NCI-H2107 (cell line): ENCODE measurements at regions not wholly inside any gene's neighbourhood (a gene's known extent, or its start where the extent isn't known, plus 50 kb on each side); places are given as distances from the start of the nearest gene placed in this dataset.
A peak's percentile ranks its signal among the peaks of the same experiment; 100 is the strongest.
"Not testable (repeated sequence)": the region's sequence is repeated elsewhere in the genome, so short reads cannot be mapped to it uniquely, and the experiment has no call there.

Experiments
- DNase-seq: peaks from one replicate; lab custom pipeline; 2025; lab: John Stamatoyannopoulos, UW

DNA sequence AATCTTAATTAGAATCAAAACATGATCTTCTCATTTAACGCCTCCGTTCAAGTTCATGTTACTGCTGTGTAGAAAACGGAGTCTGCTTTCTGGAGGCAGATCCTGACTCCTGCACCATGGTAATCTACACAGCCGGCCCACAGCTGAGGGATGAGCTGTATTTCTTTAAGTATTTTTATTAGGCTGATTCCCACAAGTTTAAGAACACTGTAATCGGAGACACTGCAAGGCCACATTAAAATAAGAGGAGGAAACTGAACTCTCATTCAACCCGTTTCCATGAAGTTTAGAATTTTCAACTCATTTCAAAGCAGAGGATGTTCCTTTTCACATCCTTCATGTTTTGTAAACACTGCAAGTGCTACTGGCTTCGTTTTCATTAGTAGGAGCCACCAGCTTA is 372.2 kb downstream of the NFIB start:
- DNase-seq: no peak

DNA sequence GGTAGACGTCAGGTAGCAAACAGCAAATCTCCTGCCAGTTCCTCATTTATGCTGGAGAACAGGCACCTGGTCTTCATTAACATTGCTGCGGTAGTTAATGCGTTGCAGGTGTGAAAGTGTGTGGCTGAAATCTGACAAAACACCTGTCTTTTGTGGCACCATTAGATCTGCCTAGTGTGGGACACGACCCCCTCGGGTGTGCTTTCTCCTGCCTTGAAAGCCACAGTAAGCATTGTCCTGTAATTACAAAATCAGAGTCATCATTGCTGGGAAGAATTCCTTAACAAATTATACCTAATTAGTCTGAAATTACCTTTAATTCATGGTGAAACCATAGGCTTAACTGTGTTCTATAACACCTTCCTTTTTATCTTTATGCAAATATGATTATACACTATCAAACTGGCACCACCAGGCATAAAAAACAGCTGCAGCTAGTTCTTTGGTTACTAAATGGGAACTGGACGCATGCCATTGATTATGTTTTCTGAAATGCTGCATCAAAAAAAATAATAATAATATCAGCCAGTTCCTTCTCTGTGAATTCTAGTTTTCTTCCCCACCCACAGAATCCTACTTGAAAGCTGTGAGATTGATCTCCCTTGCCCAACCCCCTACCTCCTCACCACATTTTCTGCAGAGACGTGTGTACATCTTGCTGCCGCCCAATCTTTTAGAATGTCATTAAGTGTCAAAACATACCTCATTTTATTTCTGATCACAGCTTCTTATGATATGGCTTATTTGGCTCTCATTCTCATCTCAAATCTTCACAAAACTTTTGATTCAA is 374.0 kb downstream of the NFIB start:
- peak; percentile 30 for DNase-seq

DNA sequence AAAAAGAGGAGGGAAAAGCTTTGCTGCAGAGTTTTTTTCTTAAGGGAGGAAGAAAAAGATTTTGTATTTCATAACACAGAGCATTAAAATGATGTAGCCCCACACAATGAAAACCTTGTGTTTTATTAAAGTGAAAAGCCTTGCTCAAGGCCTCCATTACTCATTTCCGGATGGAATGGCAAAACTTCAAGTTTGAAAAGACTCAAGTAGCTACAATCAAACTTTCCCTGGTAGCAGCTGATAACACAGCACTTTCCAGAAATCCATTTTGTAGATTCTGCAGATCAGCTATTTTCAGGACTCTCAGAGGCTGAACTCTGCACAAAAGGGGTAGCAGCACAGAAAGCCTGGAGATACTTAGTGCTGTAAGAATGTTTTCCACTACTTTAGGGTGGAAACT is 374.8 kb downstream of the NFIB start:
- no peak for DNase-seq

DNA sequence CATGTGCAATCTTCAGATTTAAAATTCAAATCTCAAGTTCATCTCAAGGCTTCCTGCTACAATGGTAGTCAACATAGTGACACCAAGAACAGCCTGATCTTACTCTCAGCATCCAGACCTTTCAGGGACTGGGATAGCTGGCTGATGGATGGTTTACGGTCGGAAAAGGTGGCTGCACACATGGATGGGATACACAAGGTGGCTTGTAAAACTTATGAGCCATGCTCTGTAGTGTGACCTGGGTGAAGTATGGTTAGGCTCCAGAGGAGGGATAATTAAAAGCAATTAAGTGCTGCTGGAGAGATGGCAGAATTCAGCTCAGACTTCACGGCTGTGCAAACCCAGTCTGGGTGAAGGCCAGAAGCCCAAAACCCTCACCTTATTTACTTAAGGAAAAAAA is 379.5 kb downstream of the NFIB start:
- DNase-seq: no peak

DNA sequence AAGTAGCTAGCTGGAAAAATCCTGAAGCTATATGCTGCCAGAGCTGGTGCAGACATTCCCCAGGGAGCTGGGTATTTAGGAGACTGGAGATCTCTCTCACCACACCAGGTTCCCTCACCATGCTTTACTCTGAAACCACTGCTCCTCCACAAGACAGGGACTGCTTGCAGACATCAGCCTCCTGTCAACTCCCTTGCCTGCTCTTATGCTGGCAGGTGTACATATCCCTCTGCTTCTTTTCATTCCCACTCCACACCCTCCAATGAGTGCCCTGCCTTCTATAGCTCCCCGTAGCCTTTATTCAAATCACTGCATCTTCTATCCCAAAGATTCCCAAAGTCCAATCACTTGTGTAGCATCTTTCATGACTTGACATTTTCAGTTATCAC is 380.7 kb downstream of the NFIB start:
- no peak for DNase-seq

DNA sequence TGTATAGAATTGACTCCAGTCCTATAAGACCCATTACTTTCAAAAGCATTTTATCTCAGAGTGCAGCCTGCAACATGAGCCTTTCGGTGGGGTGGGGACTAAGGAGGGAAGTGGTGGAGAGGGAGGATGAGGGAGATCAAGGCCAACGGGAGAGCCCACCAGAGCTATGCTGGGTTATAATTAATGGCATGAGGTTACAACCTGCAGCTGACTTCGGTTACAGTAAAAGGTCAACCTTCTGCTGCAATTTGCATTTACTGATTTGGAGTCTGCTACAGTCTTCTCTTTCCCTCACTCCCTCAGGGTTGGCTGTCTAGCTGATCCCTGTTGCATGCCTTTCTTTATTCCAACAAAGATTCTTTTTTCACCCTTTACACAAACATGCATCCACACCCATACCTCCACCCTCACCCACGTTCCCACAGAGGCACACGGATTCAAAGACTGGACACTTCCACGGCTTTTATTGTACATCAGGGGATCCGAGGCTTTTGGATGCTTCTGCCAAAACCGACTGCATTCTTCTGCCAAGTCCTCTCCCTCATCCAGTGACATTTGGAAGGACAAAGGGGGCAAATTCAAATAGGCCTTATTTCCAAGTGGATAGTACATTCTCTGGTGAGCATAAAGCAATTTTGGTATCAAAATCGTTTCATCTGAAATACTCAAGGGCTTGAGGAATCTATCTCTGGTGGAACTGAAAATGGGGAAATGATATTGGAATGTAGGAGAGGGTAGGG is 381.2 kb downstream of the NFIB start:
- no peak for DNase-seq

DNA sequence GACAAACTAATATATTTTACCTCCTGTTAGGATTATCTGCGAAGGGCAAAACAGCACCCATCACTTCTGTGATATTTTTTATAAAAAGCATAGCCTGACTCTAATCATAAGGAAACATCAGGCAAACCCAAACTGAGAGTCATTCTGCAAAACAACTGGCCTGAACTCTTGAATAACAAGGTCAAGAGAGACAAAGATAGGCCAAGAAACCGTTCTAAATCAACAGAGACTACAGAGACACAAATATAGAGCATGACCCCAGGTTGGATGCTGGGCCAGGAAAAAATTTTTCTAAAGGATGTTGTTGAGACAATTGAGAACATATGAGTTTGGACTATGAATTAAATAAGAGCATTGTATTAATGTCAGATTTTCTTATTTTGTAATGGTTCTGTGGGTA is 384.9 kb downstream of the NFIB start:
- no peak for DNase-seq

DNA sequence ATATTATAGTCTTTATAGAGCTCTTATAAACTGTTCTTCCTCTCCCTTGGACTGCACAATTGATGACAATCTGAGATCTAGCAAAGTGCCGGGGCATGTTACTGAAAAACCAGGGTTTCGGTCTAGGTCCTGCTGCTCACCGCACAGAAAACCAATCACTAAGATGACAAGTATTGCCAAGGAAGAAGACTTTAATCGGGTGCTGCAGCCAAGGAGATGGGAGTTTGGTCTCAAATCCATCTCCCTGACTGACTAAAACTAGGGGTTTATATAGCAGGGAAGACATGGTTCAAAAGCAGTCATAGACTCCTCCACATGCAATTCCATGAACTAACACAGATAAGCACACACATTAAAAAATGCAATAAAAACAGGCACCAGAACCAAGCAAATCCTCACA is 390.6 kb downstream of the NFIB start:
- no peak for DNase-seq

DNA sequence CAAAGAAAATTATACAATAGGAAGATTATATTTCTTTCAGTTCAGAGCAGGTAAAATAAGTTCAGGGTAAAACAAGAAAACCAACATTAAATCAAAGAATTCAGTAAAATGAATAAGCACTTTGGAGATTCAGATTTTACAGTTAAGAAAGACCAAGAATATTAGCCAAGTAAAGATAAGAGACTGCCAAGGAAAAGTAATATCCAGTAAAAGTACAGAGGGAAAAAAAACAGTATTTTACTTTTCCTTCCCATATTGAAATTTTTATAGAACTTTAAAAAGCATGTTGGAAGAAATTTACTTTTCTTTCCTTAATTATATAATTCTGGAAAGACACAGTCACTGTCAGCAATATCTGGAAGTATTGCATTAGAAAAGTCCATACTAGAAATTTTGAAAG is 393.4 kb downstream of the NFIB start:
- DNase-seq: no peak

DNA sequence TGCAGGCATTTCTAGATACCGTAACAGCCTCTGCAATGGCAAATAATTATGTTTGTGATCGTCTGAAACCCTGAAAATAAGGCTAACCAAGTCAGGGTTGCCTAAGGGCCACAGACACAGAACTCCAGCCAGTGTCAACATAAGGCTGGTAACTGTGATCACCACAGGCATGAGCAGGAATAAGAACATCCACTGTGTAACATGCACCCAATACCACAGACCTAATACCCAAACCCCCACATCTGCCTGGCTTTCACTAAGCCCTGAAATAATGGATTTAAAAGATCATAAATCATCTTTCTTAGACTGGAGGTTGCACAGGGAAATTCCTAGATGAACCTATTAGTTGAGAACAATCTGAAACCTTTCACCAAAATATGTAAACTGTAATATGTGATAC is 394.5 kb downstream of the NFIB start:
- DNase-seq: no peak

DNA sequence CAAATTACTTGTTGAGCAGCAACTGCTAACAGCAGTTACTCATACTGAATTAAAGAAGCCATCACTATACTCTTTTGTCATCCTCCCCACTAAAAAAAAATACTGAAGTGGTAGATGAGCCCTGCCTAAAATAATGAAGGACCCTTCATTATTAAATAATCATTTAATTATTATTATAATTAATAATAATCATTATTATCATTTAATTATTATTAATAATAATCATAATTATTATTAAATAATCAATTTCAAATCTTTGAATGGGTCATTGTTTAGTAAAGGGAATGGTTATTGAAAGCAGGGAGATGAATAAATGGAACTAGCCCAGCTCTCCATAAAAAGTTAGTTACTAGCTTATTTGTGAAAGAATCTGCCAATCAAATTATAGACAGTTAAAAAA is 396.4 kb downstream of the NFIB start:
- no peak for DNase-seq

DNA sequence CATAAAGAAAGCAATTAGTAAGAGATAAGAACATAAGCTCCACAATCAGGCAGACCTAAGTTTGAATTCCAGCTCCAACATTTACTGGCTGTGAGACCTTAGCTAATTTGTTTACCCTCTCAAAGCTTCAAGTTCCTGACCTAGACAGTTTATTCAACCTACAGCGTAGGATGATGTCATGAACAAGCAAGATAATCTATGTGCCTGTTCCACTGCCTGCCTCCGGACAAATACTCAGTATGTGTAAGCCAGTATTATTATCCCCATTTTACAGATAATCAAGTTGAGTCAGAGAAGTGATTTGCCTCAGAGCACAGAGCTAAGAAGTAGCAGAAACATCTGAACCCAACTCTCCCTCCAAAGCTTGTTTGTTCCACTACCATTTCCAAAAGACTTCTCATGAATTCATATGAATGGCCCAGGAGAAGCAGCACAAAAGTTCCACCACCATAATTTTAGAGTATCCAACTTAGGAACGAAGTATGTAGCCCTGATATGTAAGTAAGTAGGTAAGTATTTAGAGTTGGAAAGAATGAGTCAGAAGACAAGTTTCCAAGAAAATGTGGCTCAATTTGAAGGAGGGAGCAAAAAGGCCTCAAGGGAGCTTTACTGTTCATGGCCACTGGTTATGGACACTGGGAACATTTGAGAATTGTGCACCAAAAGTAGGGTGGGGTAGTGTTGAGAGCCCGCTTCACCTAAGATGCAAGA is 398.2 kb downstream of the NFIB start:
- DNase-seq: no peak

DNA sequence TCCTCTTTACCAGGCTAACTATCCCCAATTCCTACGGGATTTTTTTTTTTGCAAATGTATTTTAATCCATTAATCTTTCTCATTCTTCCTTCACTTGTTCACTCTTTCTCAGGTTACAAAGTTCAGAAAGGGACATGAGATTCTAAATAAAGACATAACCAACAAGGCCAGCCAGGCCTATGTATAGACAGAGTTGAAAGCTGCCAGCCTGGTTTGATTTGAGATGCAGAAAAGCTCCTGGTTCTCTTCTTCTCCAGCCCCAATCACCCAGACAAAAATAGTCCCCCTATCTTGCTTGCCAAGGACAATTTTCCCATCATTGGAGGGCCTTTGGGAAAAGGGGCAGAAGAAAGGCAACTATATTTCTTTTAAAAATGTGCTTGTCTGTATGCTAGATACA is 398.8 kb downstream of the NFIB start:
- no peak for DNase-seq

DNA sequence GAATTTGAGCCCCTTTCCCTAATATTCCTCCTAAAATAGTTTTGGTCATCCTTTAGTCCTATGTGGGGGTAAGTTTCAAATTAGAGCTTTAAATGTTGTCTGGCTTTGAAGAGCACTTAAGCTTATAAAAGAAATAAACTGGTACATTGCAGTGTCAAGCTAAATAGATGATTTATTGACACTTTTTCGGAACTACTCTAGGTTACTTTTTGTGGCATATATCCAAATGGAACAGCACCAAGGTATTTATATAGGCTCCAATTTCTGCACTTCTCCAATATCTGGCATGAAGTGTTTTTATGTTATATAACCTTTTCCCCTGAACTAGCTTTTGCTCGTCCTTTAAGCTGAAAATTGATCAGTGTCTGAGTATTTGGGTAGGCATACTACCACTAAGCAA is 402.5 kb downstream of the NFIB start:
- DNase-seq: no peak

DNA sequence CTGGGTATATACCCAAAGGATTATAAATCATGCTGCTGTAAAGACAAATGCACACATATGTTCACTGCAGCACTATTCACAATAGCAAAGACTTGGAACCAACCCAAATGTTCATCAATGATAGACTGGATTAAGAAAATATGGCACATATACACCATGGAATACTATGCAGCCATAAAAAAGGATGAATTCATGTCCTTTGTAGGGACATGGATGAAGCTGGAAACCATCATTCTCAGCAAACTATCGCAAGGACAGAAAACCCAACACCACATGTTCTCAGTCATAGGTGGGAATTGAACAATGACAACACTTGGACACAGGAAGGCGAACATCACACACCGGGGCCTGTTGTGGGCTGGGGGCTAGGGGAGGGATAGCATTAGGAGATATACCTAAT is 406.1 kb downstream of the NFIB start:
- DNase-seq: not testable (repeated sequence)

DNA sequence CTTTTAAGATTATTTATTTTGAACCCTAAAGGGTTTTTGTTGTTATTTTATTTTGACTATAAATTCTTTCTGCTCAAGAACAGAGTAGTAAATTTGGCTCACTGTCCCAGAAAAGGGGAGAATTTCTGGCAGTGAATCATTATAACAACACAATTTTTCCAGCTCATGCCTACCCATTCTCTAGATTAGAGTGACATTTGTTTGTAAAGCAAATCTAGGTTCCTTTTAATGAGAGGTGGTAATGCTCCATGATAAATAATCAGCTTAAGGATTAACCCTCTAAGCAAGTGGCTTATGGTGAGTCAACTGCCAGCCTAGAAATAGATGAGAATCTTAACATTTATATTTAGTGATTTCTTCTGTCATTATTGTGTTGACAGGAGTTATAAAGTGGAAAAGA is 409.2 kb downstream of the NFIB start:
- no peak for DNase-seq

DNA sequence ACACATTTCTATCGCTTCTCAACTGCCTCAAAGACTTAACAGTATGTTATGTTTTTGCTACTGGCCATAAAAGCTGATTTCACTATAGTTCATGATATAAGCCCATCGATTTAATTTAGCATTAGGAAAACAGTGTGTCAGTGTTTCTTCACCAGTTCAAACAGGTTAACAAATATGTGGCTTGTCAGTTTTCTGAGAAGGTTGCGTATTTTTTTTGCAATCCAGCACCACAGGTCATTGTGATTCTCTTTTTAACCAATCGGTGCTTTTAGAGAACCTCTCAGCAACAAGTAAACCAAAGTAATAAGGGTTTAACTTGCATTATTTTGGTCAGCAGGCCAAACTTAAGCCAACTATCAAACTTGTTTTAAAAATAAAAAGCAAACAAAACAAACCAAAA is 409.6 kb downstream of the NFIB start:
- no peak for DNase-seq

DNA sequence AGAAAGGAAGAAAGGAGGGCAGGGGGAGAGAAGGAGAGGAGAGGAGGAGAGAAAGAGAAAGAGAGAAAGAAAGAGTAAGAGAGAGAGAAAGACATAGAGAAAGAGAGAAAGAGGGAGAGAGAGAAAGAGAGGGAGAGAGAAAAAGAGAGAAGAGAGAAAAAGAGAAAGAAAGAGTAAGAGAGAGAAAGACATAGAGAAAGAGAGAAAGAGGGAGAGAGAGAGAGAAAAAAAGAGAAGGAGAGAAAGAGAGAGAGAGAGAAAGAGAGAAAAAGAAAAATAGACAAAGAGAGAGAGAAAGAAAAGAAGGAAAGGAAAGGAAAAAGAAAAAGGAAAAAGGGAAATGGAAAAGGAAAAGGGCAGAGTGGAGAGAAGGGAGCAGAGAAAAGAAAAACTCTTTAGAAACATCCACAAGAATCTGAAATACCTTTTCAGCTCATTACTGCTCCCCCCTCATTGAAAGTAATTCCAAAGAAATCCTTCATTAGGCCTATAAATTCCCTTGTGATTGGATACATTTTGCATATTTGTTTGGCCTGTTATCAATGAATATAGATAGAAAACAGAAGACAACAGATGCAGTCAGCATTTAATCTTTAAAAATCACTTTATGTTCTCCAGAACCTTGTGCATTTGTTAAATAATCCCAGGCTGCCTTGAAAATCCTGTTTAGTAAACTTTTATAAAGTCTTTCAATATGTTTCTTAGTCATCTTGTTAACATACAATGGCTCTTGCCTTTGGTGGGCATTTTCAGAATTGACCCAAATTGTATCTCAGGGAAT is 411.5 kb downstream of the NFIB start:
- DNase-seq: no peak

DNA sequence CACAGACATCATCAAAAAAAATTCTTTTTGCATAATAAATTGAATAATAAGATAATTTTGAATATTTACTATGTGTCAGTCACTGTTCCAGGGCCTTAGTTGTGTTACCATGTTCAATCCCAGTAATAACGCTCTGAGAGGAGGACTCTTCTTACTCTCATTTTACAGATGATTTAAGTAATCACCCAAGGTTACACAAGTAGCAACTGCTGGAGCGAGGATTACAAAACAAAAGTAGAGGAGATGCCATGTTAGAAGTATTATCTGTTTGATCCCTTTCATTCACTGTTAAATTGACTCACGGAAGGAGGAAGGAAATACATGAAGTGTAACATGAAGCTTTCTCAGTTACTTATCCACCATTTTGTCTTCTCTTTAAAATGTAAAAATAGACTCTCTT is 412.8 kb downstream of the NFIB start:
- no peak for DNase-seq

DNA sequence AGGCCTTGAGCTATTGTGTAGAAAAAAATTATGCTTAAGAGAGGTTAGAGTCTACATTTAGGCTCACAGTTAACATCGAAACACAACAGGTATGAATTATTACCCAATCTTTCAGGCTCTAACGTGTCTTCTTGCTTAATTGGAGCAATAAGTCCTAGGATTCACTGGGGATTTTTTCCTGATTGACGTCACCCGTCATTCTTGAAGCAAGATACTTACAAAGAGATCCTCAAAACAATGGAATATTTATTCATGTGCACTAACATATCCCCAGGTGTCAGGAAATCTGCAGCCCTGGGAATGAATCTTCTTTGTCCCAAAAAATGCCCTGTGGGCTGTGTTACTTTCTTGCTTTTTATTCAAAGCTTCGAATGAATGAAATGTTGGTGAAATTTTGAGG is 413.5 kb downstream of the NFIB start:
- no peak for DNase-seq

DNA sequence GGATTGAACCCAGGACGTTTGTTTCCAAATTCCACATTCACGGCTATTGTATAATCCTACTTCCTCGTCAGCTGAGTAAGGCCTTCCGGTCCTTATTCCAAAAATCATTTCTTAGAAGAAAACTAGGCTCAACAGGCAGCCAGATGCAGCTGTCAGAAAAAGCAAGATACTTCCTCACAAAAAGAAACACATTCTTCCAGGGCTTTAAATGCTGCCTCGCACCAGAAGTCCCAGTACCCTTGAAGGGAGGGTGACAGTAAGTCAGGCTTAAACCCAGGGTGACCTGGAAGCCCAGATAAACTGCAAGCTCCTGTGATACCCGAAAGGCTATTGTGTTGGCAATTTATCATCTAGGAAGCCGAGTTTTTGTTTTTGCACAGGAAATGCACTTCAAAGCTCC is 414.0 kb downstream of the NFIB start:
- DNase-seq: no peak

DNA sequence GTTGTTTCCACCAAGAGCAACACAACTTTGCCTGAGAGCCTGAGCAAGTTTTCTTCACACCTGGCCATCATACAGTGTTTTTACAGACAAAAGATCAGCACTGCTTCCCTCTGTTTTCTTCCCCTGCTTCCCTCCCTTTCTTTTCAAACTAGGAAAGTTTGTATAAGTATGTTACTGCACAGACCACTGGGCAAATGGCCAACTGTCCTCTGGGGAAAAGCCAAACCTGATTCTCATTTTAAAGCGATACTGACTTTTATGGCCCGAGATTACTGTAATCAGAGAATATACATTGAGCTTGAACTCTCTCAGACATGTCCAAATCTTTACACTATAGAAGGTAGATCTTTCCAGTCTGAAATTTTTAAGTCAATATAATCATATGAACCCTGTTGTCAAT is 415.0 kb downstream of the NFIB start:
- DNase-seq: no peak
